ENCODE measurements at regions not wholly inside any gene's neighbourhood (a gene's known extent, or its start where the extent isn't known, plus 50 kb on each side); places are given as distances from the start of the nearest gene placed in this dataset.
A peak's percentile ranks its signal among the peaks of the same experiment; 100 is the strongest.
"Not testable (repeated sequence)": the region's sequence is repeated elsewhere in the genome, so short reads cannot be mapped to it uniquely, and the experiment has no call there.

DNA sequence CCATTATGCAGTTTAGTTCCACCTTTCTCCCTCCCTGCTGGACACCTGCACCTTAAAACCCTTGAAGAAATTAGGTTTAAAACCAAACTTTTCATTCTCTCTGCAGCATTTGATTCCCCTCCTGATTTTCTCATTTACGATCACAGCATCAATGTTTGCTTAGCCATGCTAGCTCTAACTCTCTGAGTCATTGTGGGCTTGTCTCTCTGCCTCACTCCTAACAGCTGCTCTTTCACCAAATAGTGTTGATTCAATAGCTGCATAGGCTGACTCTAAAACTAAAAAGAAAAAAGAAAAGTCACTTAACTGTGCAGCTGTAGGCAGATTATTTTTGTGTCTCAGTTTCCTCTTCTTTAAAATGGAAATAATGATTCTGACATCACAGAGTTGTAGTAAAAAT is 1124.9 kb downstream of the DIAPH3 start:
- peak; percentile 19 for DNase-seq

DNA sequence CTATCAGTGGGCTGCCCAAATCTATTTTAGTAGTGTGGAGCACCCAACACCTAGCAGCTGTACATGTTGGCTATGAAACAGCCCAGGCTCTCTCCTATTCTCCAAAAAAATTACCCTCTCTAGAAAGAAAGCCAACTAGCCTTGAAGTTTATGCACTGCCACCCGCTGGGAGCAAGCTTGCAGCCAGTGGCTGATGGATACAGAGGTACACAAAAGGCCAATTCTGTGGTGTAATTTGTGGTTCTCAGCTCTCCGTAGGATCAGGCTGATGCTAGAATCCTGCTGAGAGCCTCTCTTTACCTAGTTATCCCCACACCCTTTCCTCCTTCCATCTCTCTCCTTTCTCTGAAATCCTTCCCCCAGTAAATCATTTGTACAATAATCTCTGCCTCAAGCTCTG is 1120.7 kb downstream of the DIAPH3 start:
- DNase-seq = no peak

DNA sequence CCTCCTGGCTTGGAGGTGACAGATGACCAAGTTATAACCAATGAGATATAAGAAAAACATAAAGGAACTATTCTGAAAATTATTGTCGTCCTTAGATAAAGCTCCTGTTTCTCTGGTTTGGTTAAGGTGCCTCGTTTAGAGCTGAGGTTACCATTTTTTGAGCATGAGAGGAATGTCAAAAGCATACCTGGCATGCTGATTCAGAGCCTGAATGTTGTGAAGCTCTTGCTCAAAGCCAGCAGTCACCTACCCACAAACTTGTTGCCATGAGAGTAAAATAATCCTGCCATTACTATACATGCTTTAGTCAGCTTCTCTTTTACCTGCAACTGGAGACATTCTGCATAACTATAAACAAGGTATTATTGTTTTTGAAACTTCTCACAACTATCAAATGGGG is 1116.2 kb downstream of the DIAPH3 start:
- DNase-seq = no peak

DNA sequence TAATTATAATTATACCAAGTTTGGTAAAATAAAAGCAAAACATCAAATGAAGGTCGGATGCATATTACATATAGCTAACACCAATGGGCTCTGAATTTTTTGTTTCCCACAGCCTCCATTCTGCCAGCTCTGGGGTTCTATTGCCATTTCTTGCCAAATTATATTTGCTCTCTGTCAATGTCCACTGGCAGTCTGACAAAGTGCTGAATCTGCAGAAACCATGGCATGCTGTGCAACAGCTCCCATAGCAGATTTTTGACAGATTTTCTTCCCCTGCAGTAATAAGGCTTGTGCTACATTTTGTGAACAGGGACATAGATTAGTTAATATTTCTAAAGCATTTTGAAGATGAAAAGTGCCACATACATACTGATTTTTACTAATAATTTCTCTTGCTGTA is 1102.1 kb downstream of the DIAPH3 start:
- DNase-seq = no peak

DNA sequence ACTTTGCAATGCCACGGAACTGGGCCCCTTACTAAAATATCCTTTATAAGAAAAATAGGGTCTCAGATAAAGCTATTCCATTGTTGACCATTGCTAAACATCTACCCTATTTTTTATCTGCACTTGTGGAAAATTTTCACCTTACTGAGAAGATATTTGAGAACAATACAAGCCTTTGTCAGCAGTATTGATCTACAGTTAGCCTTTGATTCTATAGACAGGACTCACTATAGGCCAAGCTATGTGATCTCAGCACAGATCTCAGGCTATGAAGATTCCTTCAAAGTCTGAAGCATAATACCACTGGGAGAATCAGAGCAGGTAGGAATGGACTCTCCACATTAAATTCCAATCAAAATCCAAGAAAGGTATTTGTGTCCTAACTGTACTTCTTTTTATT is 1099.7 kb downstream of the DIAPH3 start:
- no peak for DNase-seq

DNA sequence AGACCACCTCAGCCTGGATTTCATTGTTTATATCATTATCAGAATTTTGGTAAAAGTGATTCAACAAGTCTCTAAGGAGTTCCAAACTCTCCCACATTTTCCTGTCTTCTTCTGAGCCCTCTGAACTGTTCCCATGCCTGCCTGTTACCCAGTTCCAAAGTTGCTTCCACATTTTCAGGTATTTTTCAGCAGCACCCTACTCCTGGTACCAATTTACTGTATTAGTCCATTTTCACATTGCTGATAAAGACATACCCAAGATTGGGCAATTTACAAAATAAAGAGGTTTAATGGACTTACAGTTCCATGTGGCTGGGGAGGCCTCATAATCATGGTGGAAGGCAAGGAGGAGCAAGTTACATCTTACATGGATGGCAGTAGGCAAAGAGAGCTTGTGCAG is 1087.3 kb downstream of the DIAPH3 start:
- DNase-seq = not testable (repeated sequence)

DNA sequence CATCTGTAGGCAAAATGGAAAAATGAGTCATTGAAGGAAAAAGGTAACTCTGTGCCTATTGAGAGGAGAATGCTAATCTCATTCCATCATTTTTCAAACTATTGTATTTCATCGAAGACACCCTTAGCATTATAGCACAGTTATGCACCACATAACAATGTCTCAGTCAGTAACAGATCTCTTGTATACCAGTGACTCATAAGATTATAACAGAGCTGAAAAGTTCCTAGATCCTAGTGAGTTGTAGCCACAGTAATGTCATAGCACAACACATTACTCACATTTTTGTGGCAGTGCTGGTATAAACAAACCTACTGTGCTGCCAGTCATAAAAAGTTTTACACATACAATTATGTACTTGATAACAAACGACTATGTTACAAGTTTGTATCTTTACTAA is 1077.6 kb downstream of the DIAPH3 start:
- no peak for DNase-seq

DNA sequence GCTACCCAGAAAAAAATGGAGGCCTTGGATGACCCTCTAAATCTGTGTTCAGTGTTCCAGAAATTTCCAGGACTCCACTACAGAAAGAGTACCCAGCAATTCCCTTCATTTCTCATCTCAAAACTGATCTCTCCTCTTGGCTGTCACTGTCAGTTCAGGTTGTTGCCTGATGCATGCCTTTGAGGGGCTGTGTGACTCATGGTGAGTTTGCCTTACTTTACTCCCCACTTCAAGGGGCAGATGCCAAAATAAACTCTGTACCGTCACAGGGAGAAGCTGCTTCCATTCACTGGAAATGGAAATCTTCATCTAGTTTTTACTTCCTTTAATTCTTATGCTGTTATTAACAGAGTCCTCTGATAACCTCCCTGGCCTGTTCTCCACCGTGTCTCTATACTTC is 1075.0 kb downstream of the DIAPH3 start:
- DNase-seq = no peak

DNA sequence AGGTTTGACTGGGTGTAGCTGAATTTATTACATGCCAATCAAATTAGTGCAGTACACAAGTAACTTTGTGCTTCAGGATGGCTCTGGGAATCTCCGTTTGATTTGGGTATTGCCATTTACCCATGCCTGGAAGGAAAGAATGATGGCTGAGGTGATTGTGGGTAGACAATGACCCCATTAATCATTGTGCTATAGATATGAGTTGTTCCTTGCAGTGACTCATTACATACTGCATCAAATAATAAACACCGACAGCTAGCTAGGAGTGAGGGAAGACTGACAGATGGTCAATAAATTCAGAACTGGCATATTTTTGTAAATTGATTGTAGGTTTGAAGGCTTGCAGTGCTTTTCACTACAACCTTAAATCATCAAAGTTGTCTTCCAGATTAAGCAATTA is 1069.5 kb downstream of the DIAPH3 start:
- no peak for DNase-seq

DNA sequence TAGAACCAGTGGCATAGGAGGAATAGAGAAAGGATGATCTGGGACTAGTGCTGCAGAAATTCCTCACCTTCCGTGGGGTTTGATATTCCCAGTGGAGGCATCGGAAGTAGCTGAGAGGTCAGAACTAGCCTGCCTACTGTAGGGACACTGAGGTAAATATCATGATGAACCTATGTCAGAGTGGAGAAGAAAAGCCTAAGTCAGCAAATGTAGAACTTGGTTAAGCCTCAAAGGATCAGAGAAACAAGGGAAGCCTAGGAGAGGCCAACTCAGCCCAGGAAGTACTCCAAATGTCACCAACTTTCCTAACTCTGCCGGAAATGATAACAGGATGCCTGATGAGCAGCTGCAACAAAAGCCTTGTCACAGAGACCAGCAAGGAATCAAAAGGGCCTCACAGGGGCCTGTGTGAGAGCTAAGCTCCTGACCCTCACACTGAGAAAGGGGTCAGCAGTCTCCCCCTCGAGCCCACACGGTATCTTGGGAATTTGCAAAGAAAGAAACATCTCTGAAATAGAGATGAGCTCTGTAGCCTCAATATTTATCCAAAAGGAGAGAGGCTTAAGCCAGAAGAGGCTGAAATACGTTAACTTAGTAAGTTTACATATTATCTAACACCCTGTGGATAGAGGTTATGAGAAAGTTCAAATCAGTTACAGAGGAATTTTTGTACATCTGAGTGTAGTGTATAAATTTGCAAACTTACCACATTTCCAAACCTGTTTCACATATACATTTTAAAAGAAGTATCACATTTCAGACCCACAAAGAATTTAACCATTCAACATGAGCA is 1064.3 kb downstream of the DIAPH3 start:
- no peak for DNase-seq

DNA sequence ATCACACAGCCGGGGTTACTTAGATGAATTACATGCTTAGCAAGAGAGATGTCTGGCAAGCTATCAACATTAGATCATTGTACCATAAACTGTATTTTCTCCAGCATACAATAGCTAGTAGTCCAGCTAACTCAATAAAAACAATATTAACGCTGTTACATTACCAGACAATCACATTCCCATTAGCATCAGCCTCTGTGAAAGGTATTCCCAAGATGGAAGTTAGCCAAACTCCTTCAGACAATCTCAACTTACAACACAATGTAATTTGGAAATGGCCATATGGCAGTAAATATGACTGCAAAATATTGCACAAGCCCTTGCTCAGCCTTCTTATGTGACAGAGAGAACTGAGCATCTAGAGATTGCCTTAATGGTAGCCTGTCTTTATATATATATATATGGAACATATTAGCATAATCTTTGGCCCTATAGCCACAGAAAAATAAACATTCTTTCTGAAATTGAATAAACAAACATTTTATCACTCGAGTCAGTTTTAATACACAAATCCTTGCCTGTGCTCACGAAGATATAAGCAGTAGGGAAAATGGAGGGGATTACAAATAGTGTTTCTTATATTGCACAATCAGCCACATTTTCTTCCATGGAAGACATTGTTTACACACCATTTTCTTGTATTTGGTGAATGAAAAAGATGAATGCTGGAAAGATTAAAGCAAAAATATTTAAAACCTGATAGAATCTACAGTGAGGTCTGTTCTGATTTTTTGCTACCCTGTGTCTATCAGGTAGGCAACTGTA is 1060.5 kb downstream of the DIAPH3 start:
- DNase-seq = no peak

DNA sequence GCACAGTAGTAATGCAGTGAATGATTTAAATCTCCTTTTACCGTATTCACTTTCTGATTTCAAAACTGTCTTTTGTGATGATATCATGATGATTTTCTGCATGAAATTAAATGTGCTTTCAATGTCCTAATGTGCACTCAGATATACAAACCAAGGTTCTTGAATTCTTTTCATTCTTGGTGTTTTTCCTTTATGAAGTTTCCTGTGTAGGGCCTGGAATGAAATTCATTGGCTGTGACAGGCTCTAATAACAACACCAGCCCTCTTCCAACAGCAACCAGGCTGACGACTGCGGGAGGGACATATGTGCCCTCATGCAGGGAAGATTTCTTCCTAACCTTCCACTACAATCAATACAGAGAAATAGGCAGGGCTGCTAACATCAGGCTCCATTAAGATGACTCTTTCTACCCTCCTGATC is 1052.0 kb downstream of the DIAPH3 start:
- no peak for DNase-seq

DNA sequence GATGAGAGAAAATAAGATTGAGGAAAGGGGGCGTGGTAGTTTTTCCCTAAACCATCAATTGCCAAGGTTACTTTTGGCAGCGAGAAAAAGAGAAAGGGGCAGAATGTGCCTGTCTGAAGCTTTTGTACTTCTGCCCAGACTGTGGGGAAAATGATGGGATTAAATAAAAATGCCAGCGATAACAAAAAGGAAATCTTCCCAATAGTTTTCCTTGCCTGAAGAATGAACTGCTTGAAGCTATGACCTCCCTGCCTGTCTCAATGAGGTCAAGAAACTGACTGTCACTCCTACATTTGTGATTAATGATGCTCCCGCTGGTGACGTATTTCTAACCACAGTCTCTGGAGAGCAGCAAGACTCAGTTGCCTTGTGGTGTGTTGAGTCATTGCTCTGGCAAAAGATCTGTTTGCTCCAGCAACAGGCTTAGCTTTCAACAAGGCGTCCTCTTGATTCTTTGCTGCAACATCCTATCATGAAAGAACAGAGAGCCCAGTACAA is 1051.5 kb downstream of the DIAPH3 start:
- no peak for DNase-seq

DNA sequence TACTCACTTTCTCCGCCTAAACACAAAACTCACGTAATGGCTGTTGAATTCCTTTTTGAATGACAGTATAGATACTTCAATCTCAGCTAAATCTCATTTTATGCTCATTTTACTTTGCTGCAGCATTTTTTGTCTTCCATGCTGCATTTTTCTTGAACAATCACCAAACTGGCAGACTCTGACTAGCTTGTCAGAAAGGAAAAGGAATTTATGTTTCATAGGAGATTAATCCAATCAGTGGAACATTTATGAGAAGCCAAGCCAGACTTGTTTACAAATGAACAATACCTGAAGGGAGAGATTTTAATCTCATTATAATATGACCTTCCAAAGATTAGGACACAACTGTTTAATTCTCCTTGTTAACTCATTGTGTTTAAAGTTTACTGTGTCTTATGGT is 1044.3 kb downstream of the DIAPH3 start:
- no peak for DNase-seq

DNA sequence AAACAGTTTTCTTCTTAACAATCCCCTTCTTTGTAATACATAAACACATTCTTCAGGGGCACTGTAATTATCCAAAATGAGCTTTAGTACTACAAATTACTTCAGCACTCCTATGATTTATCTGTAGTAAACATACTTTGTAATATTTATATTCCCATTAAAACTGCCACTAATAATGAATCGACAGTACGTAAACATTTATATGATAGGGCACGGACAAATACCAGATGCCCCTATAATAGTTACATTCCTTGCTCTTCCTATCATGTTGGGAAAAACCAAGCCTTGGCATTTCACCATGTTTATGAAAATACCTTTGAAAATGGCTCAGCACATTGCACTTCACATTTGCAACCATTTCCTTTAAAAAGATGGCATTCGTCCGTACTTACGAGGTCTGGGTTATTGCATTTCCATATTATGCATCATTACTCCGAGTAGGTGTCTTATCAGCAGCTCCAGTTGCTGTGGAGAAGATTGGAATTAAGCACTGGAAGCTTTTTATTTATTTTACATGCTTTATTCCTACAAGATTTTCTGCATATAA is 1043.4 kb downstream of the DIAPH3 start:
- no peak for DNase-seq

DNA sequence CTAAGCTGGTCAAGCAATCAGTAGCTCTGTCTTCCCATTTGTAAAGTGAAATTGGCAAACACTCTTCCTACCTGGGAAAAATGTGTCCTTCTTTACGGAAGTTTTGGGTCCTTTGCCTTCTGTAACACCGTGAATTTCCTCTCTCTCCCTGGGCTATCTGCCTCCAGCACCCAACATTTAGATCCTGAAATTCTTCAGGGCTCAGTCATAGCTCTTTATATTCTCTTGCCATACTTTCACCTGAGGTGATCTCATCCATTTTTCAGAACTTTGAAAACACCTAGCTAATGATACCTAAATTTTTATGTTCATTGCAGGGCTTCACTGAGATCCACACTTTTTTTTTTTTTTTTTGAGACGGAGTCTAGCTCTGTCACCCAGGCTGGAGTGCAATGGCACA is 1042.2 kb downstream of the DIAPH3 start:
- no peak for DNase-seq

DNA sequence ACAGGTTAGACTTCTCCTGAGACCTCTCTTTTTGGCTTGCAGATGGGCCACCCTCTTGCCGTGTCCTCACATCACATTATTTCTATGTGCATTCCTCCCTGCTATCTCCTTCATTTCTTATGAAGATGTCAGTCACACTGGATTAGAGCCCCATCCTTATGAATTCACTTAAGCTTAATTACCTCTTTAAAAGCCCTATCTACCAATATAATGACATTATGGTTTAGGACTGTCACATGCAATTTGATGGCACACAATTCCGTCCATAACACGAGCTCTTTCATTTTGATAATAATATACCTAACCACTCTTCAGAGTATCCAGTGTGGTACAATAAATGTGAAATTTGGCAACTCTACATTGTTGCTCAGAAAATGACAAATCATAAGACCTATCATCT is 1037.3 kb downstream of the DIAPH3 start:
- DNase-seq = no peak

DNA sequence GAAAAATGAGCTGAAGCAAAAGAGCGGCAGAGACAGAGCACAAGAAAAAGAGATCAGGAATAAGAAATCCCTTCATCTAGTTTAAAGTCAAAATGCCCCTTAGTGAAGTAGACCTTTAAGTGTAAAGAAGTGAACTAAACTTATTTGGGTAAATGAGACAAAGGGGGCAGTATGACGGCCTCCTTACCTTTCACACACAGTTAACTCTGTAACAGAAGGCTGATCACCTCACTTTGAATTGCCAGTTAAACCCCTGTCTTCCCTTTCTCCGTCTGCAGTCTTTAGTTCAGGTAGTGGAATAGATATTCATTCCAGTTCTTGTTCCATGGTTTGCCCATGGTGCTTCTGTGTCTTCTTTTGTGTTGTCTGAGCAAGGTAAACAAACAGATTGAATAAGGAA is 1029.8 kb downstream of the DIAPH3 start:
- DNase-seq = no peak

DNA sequence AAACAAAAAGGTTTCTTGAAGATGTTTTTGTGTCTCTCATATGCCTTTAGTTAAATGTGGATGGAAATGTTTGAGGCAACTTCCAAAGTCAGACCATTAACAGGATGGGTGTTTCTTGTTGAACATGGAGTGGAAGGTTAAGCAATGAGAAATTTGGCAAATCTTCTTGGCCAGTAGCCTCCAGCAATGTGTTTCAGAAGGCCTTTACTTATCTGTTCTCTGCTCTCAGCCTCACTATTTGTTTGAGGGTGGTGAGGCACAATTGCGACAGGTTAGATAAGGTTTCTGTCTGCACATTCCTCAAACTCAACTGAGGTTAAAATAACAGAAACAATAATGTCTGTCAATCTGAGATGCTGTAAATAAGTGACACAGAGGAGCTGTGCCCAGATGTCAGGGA is 1019.0 kb downstream of the DIAPH3 start:
- DNase-seq = no peak

DNA sequence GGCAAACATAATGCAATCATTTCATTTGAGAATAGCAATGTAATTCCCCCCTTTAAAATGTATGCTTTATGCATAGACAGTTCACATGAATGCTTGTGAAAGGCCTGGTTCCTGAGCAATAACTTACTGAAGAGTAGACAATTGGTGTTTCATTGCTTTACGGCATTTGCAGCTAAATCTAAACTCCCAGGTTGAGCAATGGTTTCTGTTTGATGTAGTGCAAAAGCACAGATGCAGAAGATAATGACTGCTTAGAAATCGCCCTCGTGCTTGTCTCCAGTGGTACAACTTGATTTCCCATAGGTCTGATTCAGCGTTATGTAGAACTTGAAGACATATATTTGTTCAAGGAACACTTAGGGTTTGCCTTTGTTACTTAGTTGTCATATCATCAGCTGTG is 1018.3 kb downstream of the DIAPH3 start:
- no peak for DNase-seq

DNA sequence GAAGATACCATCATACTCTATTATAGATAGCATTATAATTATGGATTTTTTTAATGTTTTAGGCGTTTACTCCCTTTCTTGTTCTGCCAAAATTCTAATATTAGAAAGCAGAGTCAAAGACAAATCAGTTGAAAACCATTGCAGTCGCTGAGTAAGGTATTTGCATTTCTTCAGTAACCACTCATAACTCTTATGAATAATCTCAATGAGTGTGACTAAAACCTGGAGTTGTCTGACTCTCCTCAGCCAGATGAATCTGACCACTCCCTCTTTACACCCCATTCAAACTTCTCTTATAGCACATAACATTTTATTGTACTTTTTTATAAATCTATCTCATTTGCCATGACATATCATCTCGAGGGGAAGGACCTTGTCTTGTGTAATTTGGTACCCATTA is 1006.5 kb downstream of the DIAPH3 start:
- no peak for DNase-seq

DNA sequence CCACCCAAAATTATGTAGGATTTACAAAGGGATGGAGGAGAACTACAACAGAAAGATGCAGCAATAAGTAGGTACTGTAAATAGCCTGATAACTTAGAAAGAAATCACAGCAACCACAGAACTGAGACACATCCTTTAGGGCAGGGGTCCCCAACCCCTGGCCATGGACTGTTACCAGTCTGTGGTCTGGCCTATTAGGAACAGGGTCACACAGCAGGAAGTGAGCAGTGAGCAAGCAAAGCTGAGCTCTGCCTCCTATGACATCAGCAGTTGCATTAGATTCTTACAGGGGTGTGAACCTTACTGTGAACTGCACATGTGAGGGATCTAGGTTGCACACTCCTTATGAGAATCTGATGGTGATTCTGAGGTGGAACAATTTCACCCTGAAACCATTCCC is 997.6 kb downstream of the DIAPH3 start:
- DNase-seq = no peak

DNA sequence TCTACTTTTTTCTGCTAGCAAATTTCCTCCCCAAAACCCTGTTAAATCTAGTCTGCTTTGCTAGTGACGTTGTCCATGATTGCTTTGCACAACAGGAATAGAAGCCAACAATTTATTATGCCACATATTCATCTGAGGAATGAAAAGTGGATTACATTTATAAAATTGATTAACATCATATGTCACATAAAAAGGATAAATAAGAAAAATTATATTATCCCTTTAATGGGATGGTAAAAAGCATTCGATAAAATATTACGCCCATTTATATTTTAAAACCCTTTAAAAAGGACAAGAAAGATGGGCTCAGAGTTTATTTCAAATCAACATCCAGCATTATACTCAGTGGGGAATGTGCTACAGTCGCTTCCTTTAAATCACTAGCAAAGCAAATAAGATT is 991.7 kb downstream of the DIAPH3 start:
- DNase-seq = no peak

DNA sequence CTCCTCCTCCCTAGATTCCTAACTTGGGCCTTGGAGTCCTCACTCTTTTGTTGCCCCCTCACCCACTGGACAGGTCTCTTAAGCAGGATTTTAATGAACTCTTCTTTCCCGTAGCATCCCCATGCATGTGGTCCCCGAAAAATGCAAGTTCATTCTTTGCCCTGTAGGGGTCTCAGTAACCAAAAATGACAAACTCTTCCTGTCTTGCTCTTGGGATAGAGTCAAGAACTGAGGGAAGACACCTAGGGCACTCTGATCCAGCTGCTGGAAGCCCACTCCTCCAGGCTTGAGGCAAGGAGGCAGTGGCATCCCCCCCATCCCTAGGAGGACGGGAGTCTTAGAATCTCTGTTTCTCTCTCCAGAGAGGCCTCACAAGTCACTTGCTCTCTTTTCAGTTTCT is 987.0 kb downstream of the DIAPH3 start:
- no peak for DNase-seq

All from NCI-H510A treated with DMSO at 0.1 percent for 48 hours (cell line).